ENCODE measurements at regions not wholly inside any gene's neighbourhood (a gene's known extent, or its start where the extent isn't known, plus 50 kb on each side); places are given as distances from the start of the nearest gene placed in this dataset.
A peak's percentile ranks its signal among the peaks of the same experiment; 100 is the strongest.

DNA sequence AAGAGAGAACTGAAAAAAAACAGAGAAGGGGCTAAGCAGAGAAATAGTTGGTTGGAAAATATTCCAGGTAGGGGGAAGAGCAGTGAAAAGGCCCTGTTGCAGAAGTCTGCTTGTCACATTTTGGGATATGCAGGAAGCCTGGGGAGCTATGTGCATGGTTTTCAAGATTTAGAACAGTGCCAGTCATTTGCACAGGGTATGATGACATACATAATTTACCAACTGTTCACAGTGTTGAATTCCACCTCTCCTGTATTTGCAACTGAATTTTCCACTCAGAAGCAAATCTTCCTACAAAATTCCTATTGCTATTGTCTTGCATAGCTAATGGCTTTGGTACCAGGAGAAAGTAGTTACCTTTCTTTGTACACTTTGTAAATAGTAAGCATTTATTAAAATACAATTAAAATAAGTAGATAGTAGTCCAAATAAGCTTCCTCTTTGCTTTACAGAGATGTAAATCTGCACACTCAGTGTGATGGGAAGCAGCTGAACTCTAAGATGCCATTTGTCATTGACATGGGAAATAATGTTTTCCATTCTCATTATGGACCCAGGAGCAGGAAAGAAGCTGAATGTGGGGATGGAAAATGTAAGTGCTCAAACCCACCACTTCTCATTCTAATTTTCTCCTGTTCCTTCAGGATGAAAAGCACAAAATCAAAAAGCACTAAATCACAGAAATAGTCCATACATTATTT lies 177.4 kb downstream of the BTG1 start:
- no peak for DNase-seq (ENCODE audit: low spot score)

DNA sequence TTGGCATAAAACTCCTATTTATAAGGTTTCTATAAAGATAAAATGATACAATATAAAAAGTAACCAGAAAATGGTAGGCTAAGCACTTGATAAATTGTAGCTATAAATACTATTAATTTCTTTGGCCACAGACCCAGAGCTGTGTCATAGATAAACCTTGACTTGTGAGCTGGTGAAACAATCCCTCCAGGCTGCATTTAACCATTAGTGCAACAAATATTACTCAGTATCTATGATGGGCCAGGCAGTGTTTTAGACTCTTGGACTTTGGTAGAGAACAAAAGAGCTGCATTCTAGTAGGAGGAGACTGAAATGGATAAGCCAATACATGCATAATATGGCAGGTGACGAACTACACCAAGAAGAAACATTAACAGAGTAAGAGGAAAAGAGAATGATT lies 178.1 kb downstream of the BTG1 start:
- no peak for DNase-seq (ENCODE audit: low spot score)

DNA sequence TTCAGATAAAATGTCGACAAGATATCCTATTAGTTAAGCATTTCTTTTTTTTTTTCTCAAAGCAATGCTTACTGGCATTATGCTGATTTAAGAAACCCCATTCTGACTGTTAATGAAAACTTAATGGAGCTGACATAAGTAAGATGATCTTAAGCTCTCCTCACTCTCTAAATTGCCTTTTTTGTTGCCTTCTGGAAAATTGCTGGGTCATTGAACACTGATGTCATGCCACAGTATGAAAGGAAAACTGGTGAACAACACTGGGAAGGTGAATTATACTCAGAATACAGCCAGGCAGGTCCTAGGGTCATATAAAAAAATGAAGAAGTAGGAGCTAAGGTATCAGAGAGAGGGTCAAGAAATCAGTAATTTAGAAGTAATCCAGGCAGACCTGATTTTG lies 179.9 kb downstream of the BTG1 start:
- no peak for DNase-seq (ENCODE audit: low spot score)

DNA sequence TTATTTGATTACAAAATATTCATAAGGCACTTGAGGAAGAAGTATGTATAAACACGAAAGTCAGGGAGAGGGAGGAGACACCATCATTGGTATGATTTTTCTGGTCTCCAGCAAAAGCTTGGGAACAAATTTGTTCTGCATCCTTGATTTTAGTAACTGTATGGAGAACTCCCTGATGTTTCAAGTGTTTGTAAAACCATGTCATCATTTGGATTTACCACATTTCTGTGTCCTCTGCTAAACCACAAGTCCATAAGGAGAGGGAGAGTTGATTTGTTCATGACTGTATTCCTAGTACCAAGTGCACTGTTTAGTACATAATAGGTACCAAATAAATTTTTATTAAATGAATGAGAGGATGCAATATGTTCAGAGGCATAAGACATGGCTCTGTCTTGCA lies 181.1 kb downstream of the BTG1 start:
- no peak for DNase-seq (ENCODE audit: low spot score)

DNA sequence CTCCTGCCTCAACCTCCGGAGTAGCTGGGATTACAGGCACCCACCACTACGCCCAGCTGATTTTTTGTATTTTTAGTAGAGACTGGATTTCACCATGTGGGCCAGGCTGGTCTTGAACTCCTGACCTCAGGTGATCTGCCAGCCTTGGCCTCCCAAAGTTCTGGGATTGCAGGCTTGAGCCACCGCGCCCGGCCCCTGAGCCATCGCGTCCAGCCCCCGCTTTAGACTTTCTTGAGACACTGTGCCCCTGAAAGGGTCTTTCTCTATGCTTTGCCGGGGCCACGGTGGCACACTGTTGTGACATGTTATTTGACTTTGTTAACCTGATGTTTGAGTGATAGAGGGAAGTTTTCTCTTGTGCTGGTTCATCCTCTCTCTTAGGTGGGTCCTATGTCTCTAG lies 186.4 kb downstream of the BTG1 start:
- no peak for DNase-seq (ENCODE audit: low spot score)

DNA sequence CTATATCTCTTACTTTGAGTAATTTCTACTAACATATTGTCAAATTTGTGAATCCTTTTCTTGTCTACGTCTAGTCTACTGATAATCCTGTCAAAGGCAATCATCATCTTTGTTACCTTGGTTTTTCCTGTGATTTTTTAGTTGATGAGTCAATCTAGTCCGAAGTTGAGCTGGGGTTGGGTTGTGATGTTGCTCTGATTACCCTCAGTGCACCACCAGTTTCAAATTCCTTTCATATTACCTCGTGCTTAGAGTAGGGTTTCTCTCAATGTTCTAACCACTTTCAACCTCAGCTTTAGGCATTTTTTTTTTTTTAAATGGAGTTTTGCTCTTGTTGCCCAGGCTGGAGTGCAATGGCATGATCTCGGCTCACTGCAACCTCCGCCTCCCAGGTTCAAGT lies 186.8 kb downstream of the BTG1 start:
- peak; percentile 78 for DNase-seq (ENCODE audit: low spot score)

DNA sequence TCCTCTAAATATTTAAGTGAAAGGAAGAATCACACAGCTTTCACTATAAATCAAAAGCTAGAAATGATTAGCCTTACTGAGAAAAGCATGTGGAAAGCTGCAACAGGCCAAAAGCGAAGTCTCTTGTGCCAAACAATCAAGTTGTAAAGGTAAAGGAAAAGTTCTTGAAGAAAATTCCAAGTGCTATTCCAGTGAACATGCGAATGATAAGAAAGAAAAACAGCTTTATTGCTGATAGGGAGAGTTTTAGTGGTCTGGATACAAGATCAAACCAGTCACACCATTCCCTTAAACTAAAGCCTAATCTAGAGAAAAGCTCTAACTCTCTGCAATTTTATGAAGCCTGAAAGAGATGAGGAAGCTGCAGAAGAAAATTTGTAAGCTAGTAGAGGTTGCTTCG lies 190.9 kb downstream of the BTG1 start:
- no peak for DNase-seq (ENCODE audit: low spot score)

DNA sequence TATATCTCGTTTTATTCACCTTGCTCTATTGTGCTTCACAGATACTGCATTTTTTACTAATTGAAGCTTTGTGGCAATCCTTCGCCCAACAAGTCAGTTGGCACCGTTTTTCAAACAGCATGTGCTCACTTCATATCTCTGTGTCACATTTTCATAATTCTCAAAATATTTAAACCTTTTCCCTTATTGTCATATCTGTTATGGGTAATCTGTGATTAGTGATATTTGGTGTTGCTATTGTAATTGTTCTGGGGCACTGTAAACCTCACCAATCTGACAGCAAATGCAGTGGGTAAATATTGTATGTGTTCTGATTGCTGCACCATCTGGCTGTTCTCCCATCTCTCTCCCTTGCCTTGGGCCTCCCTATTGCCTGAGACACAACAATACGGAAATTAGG lies 191.3 kb downstream of the BTG1 start:
- no peak for DNase-seq (ENCODE audit: low spot score)

DNA sequence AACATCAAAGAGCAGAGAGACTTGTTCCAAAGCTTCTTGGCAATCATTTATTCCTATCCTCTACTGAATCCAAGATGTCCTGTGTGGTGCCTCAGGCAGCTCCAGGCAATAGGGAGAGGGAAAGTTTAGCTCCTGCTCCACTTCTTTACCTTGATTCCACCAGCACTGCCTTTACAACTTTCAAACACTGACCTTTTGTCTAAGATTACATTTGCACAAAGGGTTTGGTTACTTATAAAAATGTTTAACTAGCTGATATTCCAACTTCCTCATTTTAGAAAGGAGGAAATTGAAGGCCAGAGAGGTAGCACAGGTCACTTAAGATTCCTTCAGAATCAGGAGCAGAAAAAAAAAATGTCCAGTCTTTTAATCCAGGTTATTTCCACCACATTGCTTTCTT lies 192.7 kb downstream of the BTG1 start:
- no peak for DNase-seq (ENCODE audit: low spot score)

DNA sequence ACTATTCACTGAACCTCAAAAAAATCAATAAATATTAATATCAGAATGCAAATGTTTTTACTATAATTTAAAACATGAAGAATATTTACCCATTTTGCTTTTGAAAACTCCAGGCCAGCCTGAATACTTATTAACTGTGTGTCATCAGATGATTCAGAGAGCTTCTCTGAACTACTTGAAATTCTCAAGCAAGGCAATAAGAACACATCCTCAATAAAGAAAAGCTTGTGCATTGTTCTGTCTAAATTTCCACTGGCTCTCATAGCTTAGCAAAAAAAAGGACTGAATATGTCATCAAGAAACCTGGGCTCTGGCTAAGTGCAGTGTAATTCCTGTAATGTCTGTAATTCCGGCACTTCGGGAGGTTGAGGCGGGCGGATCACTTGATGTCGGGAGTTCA lies 194.1 kb downstream of the BTG1 start:
- DNase-seq (ENCODE audit: low spot score) = peak; percentile 29

DNA sequence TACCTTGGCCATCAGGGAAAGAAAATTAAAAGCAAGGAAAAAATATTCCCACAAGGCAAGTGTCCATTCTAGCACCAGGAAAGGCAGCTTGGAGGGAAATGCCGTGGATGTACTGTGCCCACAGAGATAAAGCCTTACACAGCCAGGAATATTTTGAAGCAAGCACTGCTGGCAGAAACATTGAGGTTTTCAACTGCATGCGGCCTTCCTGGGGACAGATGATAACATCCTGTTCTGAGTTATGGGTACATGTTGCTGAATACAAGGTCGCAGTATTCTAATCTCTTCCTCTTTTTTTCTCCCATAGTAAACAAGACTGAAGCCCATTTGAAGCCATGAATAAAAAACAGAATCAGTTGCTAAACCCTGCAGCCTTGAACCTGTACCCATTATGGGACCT lies 197.1 kb downstream of the BTG1 start:
- DNase-seq (ENCODE audit: low spot score) = no peak

DNA sequence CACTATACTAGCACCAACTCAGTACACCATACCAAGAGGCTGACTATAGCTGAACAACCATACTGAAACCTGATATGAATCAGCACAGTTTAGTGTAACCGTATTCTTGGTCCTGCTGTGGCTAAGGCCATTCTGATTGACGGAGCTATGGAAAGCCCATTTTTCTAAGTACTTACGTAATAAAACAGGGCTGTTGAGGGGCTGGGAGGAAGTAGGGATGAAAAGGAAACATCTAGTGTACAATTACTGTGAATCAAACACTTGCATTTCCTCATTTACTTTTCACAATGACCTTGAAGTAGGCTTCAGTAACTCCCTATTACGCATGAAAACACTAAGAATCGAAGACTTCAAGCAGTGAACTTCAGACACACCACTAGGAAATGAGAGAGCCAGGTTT lies 198.2 kb downstream of the BTG1 start:
- no peak for DNase-seq (ENCODE audit: low spot score)

DNA sequence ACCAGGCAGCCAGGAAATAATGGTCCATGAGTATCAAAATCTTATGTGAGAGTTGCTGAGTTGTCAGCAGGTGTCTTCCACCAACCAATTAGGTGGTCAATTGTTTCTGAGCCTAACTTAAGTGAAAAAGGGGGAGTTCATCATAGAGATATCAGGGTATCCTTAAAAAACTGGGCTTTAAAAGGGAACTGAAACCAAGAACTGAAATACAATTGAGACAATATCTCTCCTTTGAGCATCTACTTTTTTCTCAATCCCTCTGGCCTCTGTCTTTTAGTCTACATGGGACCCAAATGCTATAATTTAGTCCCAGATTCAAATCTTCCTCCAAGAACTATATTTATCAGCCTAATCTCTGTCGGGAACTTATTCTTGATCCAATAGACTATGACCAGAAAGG lies 201.0 kb downstream of the BTG1 start:
- DNase-seq (ENCODE audit: low spot score) = no peak

DNA sequence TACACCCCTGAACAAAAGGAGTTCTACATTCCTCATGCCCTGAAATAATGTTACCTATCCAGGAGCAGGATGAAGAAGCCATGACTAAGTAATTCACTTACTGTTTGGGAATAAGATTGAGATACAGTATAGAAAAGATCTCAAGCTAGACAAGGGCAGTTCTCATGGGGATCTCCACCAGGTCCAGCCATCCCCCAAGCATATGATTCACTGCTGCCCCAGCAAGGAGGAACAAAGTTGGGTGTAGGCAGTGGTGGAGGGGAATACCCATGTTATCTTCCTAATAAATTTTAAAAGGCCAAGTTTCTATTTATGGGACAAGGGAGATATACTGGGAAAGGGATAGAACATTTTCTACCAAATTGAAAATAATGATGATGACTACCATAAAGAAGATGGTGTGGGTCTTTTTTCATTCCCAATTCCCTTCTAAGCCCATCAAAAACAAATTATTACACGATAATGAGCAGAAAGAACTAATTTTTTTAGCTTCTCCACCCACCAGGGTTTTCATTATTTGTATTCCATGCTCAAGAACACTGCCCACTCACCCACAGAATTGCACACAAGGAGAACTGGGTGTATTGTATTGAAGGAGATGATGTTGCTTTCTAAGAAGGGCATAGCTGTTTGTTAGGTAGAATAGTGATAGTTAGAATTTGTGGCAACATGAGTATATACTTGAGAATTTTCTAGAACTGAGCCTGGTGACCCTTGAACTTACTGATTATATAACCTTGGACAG lies 204.6 kb downstream of the BTG1 start:
- DNase-seq (ENCODE audit: low spot score) = no peak

DNA sequence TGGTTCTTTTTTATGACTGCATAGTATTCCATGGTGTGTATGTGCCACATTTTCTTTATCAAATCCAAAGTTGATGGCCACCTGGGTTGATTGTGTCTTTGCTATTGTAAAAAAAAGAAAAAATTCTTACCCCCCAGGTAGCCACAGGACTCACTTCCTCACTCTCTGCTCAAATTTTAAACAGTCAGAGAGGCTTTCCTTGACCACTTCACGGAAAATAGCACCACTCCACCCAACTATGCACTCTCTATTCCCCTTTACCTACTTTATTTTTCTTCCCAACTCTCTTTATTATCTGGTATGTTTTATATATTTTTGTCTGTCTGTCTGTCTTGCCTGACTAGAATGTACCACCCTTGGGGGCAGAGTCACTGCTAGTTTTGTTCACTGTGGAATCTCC lies 205.3 kb downstream of the BTG1 start:
- DNase-seq (ENCODE audit: low spot score) = no peak

DNA sequence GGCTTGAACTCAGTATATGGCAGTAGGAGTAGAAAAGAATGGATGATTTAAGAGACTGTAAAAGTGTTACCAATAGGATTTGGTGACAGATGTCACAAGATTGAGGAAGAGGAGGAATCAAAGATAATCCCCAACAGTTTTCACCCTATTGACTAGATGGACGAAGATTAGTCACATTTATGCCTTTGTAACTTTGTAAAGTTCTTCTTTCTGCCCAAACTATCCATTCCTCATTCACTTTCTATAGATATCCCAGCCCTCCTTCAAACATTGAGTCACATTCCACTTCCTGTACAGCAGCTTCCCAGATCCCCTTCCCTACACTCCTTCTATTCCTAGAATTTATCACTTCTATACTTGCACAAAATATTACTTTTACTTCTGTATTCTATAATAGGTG lies 207.9 kb downstream of the BTG1 start:
- no peak for DNase-seq (ENCODE audit: low spot score)

DNA sequence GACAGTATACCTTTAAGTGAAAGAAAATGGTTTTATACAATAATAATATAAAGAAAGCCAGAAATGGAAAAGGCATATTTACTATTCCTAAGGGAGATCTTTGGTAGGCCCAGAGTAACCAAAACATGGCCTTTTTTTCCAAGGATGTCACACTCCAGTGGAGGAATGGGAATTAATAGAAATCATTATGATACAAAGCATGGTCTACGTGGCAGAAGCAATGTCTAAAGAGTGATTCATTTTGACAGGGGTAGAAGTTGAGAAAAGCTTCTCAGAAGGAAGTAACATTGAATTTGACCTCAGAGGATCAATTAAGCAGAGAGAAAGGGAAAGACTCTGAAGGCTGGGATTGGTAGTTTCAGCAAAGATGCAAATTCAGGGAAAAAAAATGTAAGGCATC lies 208.6 kb downstream of the BTG1 start:
- DNase-seq (ENCODE audit: low spot score) = no peak

DNA sequence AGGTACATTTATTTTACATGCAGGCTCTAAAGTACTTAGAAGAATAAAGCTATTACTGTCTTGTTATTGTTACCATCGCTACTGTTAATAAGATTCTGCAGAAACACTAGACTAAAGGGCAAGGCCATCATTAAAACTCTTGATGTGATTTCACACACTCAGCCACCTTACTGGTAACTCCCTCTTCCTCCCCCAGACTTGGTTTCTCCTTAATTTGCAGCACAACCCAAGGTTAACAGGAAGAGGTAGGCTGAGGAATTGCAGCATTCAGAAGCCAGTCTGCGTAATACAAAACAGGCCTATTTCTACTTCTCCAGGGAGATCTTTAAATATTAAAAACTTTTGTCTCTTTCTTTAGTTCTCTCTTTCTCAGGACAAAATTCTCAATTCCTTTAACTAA lies 210.3 kb downstream of the BTG1 start:
- DNase-seq (ENCODE audit: low spot score) = no peak

DNA sequence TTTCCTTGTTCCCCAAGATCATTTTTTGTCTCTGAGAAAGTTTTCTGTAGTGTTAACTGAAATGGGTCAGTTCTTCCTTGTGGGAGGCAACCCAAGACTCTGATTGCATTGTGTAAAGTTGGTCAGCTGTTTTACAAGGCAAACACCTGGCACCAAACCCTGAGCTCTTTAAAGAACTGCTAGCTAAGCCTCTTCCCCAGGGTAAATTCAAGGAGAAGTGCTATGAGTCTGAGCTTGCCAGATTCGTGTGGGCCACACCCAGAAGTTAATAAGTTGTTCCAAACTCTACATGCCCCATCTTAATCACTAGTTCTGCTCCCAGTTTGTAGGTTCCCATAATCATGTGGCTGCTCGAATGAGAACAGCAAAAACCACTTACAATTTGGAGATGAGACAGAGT lies 214.5 kb downstream of the BTG1 start:
- peak; percentile 10 for DNase-seq (ENCODE audit: low spot score)

DNA sequence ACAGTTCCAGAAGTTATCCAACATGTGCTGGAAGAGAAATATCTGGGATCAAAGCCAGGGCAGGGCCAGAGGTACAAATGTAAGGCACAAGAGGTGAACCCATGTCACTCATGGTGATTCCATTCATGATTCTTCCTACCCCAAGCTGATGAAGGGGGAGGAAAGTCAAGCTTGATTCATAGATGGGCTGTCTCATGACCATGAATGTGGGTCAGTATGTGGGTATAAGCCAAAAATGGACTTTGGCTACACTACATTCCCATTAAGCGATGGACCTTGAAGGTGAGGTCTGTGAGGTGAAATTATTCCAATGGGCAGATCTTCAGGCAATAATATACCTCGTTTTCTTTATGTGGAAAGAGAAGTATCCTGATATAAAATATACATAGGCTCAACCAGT lies 217.1 kb downstream of the BTG1 start:
- DNase-seq (ENCODE audit: low spot score) = no peak

DNA sequence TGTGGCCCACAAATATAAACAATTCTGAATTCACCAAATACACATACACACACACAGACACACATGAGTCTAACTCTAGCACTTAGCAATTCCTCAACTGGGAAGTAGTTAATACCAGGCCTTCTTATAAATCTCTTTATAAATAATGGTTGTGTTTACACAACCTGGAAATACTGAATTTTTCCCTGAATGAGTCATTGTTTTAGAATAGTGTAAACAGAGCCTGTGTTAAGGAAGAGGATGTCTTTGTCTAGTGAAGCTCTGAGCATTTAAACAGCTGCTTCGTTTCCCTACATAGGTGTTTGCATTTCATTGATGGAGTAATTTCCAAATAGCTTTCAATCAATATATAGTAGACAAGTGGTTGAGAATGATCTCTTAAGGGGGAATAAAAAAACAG lies 218.8 kb downstream of the BTG1 start:
- DNase-seq (ENCODE audit: low spot score) = peak; percentile 44

DNA sequence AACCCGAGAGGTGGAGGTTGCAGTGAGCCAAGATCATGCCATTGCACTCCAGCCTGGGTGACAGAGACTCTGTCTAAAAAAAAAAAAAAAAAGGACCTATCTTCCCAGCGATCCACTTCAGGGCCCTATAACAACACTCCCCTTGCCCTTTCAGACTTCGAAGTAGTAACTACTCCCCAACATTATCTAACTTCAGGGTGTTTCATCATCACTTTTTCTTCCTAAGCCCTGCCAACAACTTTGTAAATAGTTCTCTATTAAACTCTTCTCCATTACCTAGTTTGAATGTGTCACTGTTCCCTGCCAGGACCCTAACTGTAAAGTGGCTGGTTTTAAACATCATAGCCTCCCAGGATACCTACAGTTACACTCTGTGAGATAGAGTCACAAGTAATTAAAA lies 220.8 kb downstream of the BTG1 start:
- DNase-seq (ENCODE audit: low spot score) = no peak

DNA sequence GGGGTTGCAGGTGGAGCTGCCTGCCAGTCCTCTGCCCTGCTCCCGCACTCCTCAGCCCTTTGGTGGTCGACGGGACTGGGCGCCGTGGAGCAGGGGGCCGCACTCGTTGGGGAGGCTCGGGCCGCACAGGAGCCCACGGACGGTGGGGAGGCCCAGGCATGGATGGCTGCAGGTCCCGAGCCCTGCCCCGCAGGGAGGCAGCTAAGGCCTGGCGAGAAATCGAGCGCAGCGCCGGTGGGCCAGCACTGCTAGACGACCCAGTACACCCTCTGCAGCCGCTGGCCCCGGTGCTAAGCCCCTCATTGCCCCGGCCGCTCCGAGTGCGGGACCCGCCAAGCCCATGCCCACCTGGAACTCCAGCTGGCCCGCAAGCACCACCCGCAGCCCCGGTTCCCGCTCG lies 221.8 kb downstream of the BTG1 start:
- DNase-seq (ENCODE audit: low spot score) = no peak

DNA sequence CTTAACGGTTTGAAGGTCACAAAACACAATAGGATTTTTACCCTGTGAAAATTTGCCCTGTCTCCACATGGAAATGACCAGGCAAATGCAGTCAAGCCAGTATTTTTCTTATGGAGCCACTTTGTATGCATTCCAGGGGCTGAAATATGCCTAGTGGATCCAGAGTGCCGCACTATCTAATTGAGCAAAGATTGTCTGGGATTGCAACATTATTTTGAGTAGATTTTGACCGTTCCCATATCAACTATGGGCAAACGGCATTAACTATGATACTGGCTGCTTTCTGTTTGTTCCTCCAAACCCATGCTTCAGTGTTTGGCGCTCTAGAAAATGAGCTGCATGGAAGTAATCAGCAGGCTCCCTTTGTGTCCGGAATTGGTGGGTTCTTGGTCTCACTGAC lies 223.0 kb downstream of the BTG1 start:
- DNase-seq (ENCODE audit: low spot score) = no peak
